Neuronal stem cell (in vitro differentiated cells): ENCODE measurements at regions not wholly inside any gene's neighbourhood (a gene's known extent, or its start where the extent isn't known, plus 50 kb on each side); places are given as distances from the start of the nearest gene placed in this dataset.

ENCODE experiments used
- DNase-seq: peaks from one replicate; pipeline ENCODE4 v3.0.0-alpha.2; 2013; ENCODE audit warnings: low spot score
- H2AFZ ChIP-seq: one replicate; pipeline ENCODE4 v1.6.1; 2013; ENCODE audit warnings: mild to moderate bottlenecking, low read length, inconsistent platforms
- H2AK5ac ChIP-seq: 2 replicates; pipeline ENCODE4 v1.6.1; 2013; ENCODE audit warnings: low read depth, mild to moderate bottlenecking, inconsistent platforms, low read length, moderate library complexity, mixed read lengths
- H2BK120ac ChIP-seq: 2 replicates; pipeline ENCODE4 v1.6.1; 2013; ENCODE audit warnings: low read depth, mild to moderate bottlenecking, inconsistent platforms, low read length, moderate library complexity, mixed read lengths
- H2BK12ac ChIP-seq: one replicate; pipeline ENCODE4 v1.6.1; 2013; ENCODE audit warnings: low read length, inconsistent platforms
- H2BK15ac ChIP-seq: 2 replicates; pipeline ENCODE4 v1.6.1; 2013; ENCODE audit warnings: mild to moderate bottlenecking, low read length, inconsistent platforms, mixed read lengths
- H2BK5ac ChIP-seq: one replicate; pipeline ENCODE4 v1.6.1; 2013; ENCODE audit warnings: inconsistent platforms, mild to moderate bottlenecking, low read length, moderate library complexity
- H3K14ac ChIP-seq: one replicate; pipeline ENCODE4 v1.6.1; 2013; ENCODE audit warnings: low read length, inconsistent platforms
- H3K18ac ChIP-seq: 2 replicates; pipeline ENCODE4 v1.6.1; 2013; ENCODE audit warnings: low read length, inconsistent platforms
- H3K23ac ChIP-seq: 2 replicates; pipeline ENCODE4 v1.6.1; 2013; ENCODE audit warnings: low read depth, mild to moderate bottlenecking, mixed read lengths, low read length, inconsistent platforms; ENCODE audit not compliant: poor library complexity
- H3K27ac ChIP-seq: replicated peaks from 3 replicates; pipeline ENCODE4 v1.5.1; 2013; ENCODE audit warnings: low read length, inconsistent platforms
- H3K27me3 ChIP-seq, 3 experiments: 2 replicates each; pipeline ENCODE4 v1.6.1; 2013; ENCODE audit warnings: low read length in 3 of 3, mild to moderate bottlenecking in 2 of 3, inconsistent platforms in 1 of 3, low read depth in 1 of 3, mixed read lengths in 1 of 3, moderate library complexity in 1 of 3; ENCODE audit not compliant: control insufficient read depth in 3 of 3, insufficient read depth in 3 of 3
- H3K36me3 ChIP-seq, 2 donors: replicated peaks in 1 of 2; 2 replicates each; pipeline ENCODE4 v1.6.1; 2013; ENCODE audit warnings: low read length in 2 of 2; ENCODE audit not compliant: control insufficient read depth in 2 of 2, insufficient read depth in 2 of 2
- H3K4ac ChIP-seq: 2 replicates; pipeline ENCODE4 v1.6.1; 2013; ENCODE audit warnings: inconsistent platforms, mild to moderate bottlenecking, low read length, moderate library complexity
- H3K4me1 ChIP-seq, 2 donors: 1 replicate in 1 of 2; 2 replicates in 1 of 2; pipeline ENCODE4 v1.6.1; 2013; ENCODE audit warnings: low read length in 2 of 2, low read depth in 1 of 2; ENCODE audit not compliant: control insufficient read depth in 2 of 2, insufficient read depth in 1 of 2
- H3K4me2 ChIP-seq: one replicate; pipeline ENCODE4 v1.6.1; 2013; ENCODE audit warnings: mild to moderate bottlenecking, low read length, inconsistent platforms; ENCODE audit not compliant: insufficient read depth, poor library complexity, severe bottlenecking
- H3K4me3 ChIP-seq, 2 donors: 2 replicates each; pipeline ENCODE4 v1.5.1; 2013; ENCODE audit warnings: low read length in 2 of 2, mild to moderate bottlenecking in 2 of 2, inconsistent platforms in 1 of 2, moderate library complexity in 1 of 2
- H3K79me1 ChIP-seq: one replicate; pipeline ENCODE4 v1.6.1; 2013; ENCODE audit warnings: low read depth, mild to moderate bottlenecking, inconsistent platforms, low read length, moderate library complexity
- H3K9ac ChIP-seq: one replicate; pipeline ENCODE4 v1.6.1; 2013; ENCODE audit warnings: mild to moderate bottlenecking, low read depth, low read length, inconsistent platforms; ENCODE audit not compliant: poor library complexity
- H3K9me3 ChIP-seq, 2 donors: replicated peaks in 1 of 2; 2 replicates each; pipeline versions ENCODE3 to v1.6.1; 2013; ENCODE audit warnings: low read length in 2 of 2, mild to moderate bottlenecking in 2 of 2, inconsistent platforms in 1 of 2, low read depth in 1 of 2, mixed read lengths in 1 of 2, moderate library complexity in 1 of 2; ENCODE audit not compliant: control insufficient read depth in 2 of 2, insufficient read depth in 1 of 2
- H4K8ac ChIP-seq: one replicate; pipeline ENCODE4 v1.6.1; 2013; ENCODE audit warnings: low read depth, mild to moderate bottlenecking, inconsistent platforms, low read length, moderate library complexity
- H4K91ac ChIP-seq: one replicate; pipeline ENCODE4 v1.6.1; 2013; ENCODE audit warnings: low read length, low read depth, mild to moderate bottlenecking, inconsistent platforms; ENCODE audit not compliant: poor library complexity
- WGBS, 2 donors: extraction: QIAGEN DNeasy Blood & Tissue Kit; methylation state at CpG; one replicate each; pipeline ENCODE4 v1.1.7; 2013; ENCODE audit warnings: missing lambda C conversion rate in 2 of 2, mixed read lengths in 1 of 2; ENCODE audit not compliant: insufficient read length in 2 of 2, insufficient replicate concordance in 1 of 2; ENCODE audit errors: extremely low coverage in 2 of 2; 5-methylcytosine and 5-hydroxymethylcytosine counted together

- Histone ChIP-seq H3K4ac (no peak overlapping the region), H3K14ac (no peak overlapping the region)
Measured at GRCh38 chr4:135538698-135539097, 1337.1 kb upstream of the PABPC4L start.

GRCh38 chr4:135533053-135533452, 1331.5 kb upstream of the PABPC4L start:
- H3K18ac ChIP-seq = no peak overlapping the region
- H2BK5ac ChIP-seq = no peak overlapping the region
- H3K14ac ChIP-seq = no peak overlapping the region
- WGBS, 2 donors = no CpG with 5 or more reads among the region's 4 CpGs
- H3K4me2 ChIP-seq = no peak overlapping the region
- no peak for DNase-seq
- H3K27ac ChIP-seq = no peak overlapping the region
- H3K4ac ChIP-seq = no peak overlapping the region
- H3K79me1 ChIP-seq = no peaks in the 10 kb centered on the region
- H3K9me3 ChIP-seq = no peaks in the 10 kb centered on the region
- H3K4me1 ChIP-seq = no peaks in the 10 kb centered on the region
- H3K23ac ChIP-seq = no peak overlapping the region
- no peak overlapping the region for H2BK12ac ChIP-seq
- no peak overlapping the region for H3K9ac ChIP-seq
- H3K36me3 ChIP-seq = no peaks in the 10 kb centered on the region
- H2AK5ac ChIP-seq = no peak overlapping the region
- H2BK15ac ChIP-seq = no peak overlapping the region
- H4K8ac ChIP-seq = no peak overlapping the region
- H3K4me3 ChIP-seq = no peak overlapping the region
- no peak overlapping the region for H4K91ac ChIP-seq
- H2BK120ac ChIP-seq = no peak overlapping the region
- no peak overlapping the region for H2AFZ ChIP-seq
- no peaks in the 10 kb centered on the region for H3K27me3 ChIP-seq

More at GRCh38 chr4:135538698-135539097, 1337.1 kb upstream of the PABPC4L start:
- Histone ChIP-seq H2BK5ac (no peak overlapping the region), H2AK5ac (no peak overlapping the region), H4K91ac (no peak overlapping the region), H3K18ac (no peak overlapping the region), H3K79me1 (no peaks in the 10 kb centered on the region), H3K4me2 (no peak overlapping the region), H2BK120ac (no peak overlapping the region), H3K27me3 (no peaks in the 10 kb centered on the region), H4K8ac (no peak overlapping the region), H3K27ac (no peak overlapping the region), H2AFZ (no peak overlapping the region), H2BK15ac (no peak overlapping the region), H3K4me3 (no peak overlapping the region), H3K9me3 (no peaks in the 10 kb centered on the region), H2BK12ac (no peak overlapping the region), H3K23ac (no peak overlapping the region), H3K4me1 (no peaks in the 10 kb centered on the region), H3K9ac (no peak overlapping the region), H3K36me3 (no peaks in the 10 kb centered on the region)
- no peak for DNase-seq
- WGBS, 2 donors = no CpG with 5 or more reads among the region's 13 CpGs

- Histone ChIP-seq H3K27me3 (no peaks in the 10 kb centered on the region), H3K4ac (no peak overlapping the region), H3K14ac (no peak overlapping the region), H3K23ac (no peak overlapping the region), H2AK5ac (no peak overlapping the region), H3K4me1 (no peaks in the 10 kb centered on the region), H3K9me3 (no peaks in the 10 kb centered on the region), H3K4me3 (no peak overlapping the region), H2BK5ac (no peak overlapping the region), H2BK12ac (no peak overlapping the region), H2BK15ac (no peak overlapping the region), H3K36me3 (no peaks in the 10 kb centered on the region), H3K27ac (no peak overlapping the region), H3K79me1 (no peaks in the 10 kb centered on the region), H3K18ac (no peak overlapping the region), H2BK120ac (no peak overlapping the region), H4K8ac (no peak overlapping the region), H3K4me2 (no peak overlapping the region), H3K9ac (no peak overlapping the region), H4K91ac (no peak overlapping the region), H2AFZ (no peak overlapping the region)
- WGBS, 2 donors = no CpG with 5 or more reads among the region's 3 CpGs
- DNase-seq = no peak
Measured at GRCh38 chr4:135532132-135532531, 1330.5 kb upstream of the PABPC4L start.

GRCh38 chr4:135515295-135515694, 1313.7 kb upstream of the PABPC4L start:
- no peak overlapping the region for H3K27ac ChIP-seq
- no peak overlapping the region for H2AK5ac ChIP-seq
- no peak overlapping the region for H3K9ac ChIP-seq
- H2BK120ac ChIP-seq = no peak overlapping the region
- no peak overlapping the region for H4K8ac ChIP-seq
- no peaks in the 10 kb centered on the region for H3K79me1 ChIP-seq
- no peak overlapping the region for H2BK5ac ChIP-seq
- no peak for DNase-seq
- no CpG with 5 or more reads among the region's 3 CpGs for WGBS, 2 donors
- no peak overlapping the region for H2BK12ac ChIP-seq
- H3K18ac ChIP-seq = no peak overlapping the region
- no peak overlapping the region for H3K23ac ChIP-seq
- H3K4ac ChIP-seq = no peak overlapping the region
- no peak overlapping the region for H4K91ac ChIP-seq
- no peak overlapping the region for H3K4me3 ChIP-seq
- H3K4me2 ChIP-seq = no peak overlapping the region
- no peaks in the 10 kb centered on the region for H3K9me3 ChIP-seq
- H3K27me3 ChIP-seq = no peaks in the 10 kb centered on the region
- H3K4me1 ChIP-seq = no peaks in the 10 kb centered on the region
- H2AFZ ChIP-seq = peak overlapping the region; percentile 57
- no peak overlapping the region for H3K14ac ChIP-seq
- H3K36me3 ChIP-seq = no peaks in the 10 kb centered on the region
- no peak overlapping the region for H2BK15ac ChIP-seq
